GM18502 (cell line): ENCODE measurements at regions not wholly inside any gene's neighbourhood (a gene's known extent, or its start where the extent isn't known, plus 50 kb on each side); places are given as distances from the start of the nearest gene placed in this dataset.

Source experiments
- ATAC-seq: cut with Tn5 transposase; IDR thresholded peaks from one replicate; pipeline ENCODE4 v1.9.1; 2021; ENCODE audit warnings: mild to moderate bottlenecking; ENCODE audit not compliant: unreplicated experiment, poor library complexity

GRCh38 chr5:30650311-30650710 is 543.2 kb upstream of the CDH6 start:
- no peak for ATAC-seq

GRCh38 chr5:30638899-30639298 is 554.6 kb upstream of the CDH6 start:
- no peak for ATAC-seq

GRCh38 chr5:30627945-30628344 is 565.5 kb upstream of the CDH6 start:
- no peak for ATAC-seq

- ATAC-seq, result no peak
Observed at GRCh38 chr5:30626557-30626956, 566.9 kb upstream of the CDH6 start.

GRCh38 chr5:30620481-30621085 is 572.9 kb upstream of the CDH6 start:
- no peak for ATAC-seq

GRCh38 chr5:30608501-30608900 is 585.0 kb upstream of the CDH6 start:
- ATAC-seq, result no peak

- no peak for ATAC-seq
Observed at GRCh38 chr5:30607301-30607894, 586.1 kb upstream of the CDH6 start.

GRCh38 chr5:30605693-30606268 is 587.7 kb upstream of the CDH6 start:
- no peak for ATAC-seq

GRCh38 chr5:30604648-30605262 is 588.7 kb upstream of the CDH6 start:
- ATAC-seq, result no peak

- ATAC-seq, result no peak
Observed at GRCh38 chr5:30600892-30601291, 592.6 kb upstream of the CDH6 start.

GRCh38 chr5:30596495-30597064 is 596.9 kb upstream of the CDH6 start:
- ATAC-seq, result no peak

GRCh38 chr5:30594331-30594730 is 599.2 kb upstream of the CDH6 start:
- no peak for ATAC-seq

GRCh38 chr5:30592833-30593232 is 600.7 kb upstream of the CDH6 start:
- ATAC-seq, result no peak

GRCh38 chr5:30581198-30581935 is 612.1 kb upstream of the CDH6 start:
- no peak for ATAC-seq

- no peak for ATAC-seq
Observed at GRCh38 chr5:30574761-30575160, 618.7 kb upstream of the CDH6 start.

- no peak for ATAC-seq
Observed at GRCh38 chr5:30572279-30572678, 621.2 kb upstream of the CDH6 start.

GRCh38 chr5:30561771-30562170 is 631.7 kb upstream of the CDH6 start:
- no peak for ATAC-seq

- no peak for ATAC-seq
Observed at GRCh38 chr5:30551618-30552017, 641.9 kb upstream of the CDH6 start.

- ATAC-seq, result no peak
Observed at GRCh38 chr5:30548580-30549305, 644.7 kb upstream of the CDH6 start.

GRCh38 chr5:30540150-30540549 is 653.3 kb upstream of the CDH6 start:
- no peak for ATAC-seq
